Activated T-helper 17 cell treated with anti-CD3 and anti-CD28 coated beads, Interleukin-2, amount 50 U/mL, for 72 hours (primary cell): ENCODE measurements at regions not wholly inside any gene's neighbourhood (a gene's known extent, or its start where the extent isn't known, plus 50 kb on each side); places are given as distances from the start of the nearest gene placed in this dataset.

Experiments
- ATAC-seq: fragments of 150-1000 bp; cut with Tn5 transposase; replicated peaks from 2 replicates; pipeline ENCODE4 v1.10.0; 2021; ENCODE audit warnings: mild to moderate bottlenecking, moderate library complexity
- H3K27ac Mint-ChIP-seq: one replicate; pipeline ENCODE4 v1.8.0; 2022; ENCODE audit warnings: mixed read lengths
- H3K27me3 Mint-ChIP-seq: one replicate; pipeline ENCODE4 v1.8.0; 2022; ENCODE audit warnings: mixed read lengths
- H3K36me3 Mint-ChIP-seq: one replicate; pipeline ENCODE4 v1.8.0; 2022; ENCODE audit warnings: low read depth, mild to moderate bottlenecking, mixed read lengths
- H3K4me1 Mint-ChIP-seq: one replicate; pipeline ENCODE4 v1.8.0; 2022; ENCODE audit warnings: mixed read lengths
- H3K4me3 Mint-ChIP-seq: one replicate; pipeline ENCODE4 v1.8.0; 2022; ENCODE audit warnings: mild to moderate bottlenecking, mixed read lengths
- H3K9me3 Mint-ChIP-seq: one replicate; pipeline ENCODE4 v1.8.0; 2022; ENCODE audit warnings: mixed read lengths

DNA sequence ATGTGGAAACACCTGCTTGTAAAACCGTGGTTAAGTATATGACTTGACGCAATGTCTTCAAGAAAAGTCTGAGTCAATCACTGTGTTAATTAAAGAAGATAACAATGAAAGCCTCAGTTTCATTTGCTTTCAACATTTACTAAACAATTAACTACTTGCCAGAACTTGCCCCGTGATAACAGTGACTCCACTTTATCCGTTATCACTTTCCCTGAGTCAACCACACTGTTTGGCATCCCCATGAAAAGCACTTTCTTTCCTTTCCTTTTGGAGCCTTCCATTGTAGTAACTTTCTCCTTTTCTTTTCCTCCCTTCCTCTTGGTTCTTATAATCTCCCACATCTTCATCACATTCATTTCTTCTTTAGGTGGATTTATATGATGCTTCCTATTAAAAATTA, 435.1 kb upstream of the GOT2 start:
- H3K4me1 Mint-ChIP-seq, result no peaks in the 10 kb centered on the region

GRCh38 chr16:59168461-59169114, 434.5 kb upstream of the GOT2 start:
- Mint-ChIP-seq H3K9me3 (peaks cover under 1% of the 10 kb centered on the region), H3K36me3 (no peaks in the 10 kb centered on the region), H3K4me1 (no peaks in the 10 kb centered on the region), H3K4me3 (no peak overlapping the region), H3K27ac (no peak overlapping the region), H3K27me3 (no peaks in the 10 kb centered on the region)
- no peak for ATAC-seq

More for the DNA sequence above, 435.1 kb upstream of the GOT2 start:
- H3K4me3 Mint-ChIP-seq, result no peak overlapping the region
- peaks cover 3% of the 10 kb centered on the region for H3K9me3 Mint-ChIP-seq
- no peak overlapping the region for H3K27ac Mint-ChIP-seq
- H3K36me3 Mint-ChIP-seq, result no peaks in the 10 kb centered on the region
- H3K27me3 Mint-ChIP-seq, result no peaks in the 10 kb centered on the region
- no peak for ATAC-seq

DNA sequence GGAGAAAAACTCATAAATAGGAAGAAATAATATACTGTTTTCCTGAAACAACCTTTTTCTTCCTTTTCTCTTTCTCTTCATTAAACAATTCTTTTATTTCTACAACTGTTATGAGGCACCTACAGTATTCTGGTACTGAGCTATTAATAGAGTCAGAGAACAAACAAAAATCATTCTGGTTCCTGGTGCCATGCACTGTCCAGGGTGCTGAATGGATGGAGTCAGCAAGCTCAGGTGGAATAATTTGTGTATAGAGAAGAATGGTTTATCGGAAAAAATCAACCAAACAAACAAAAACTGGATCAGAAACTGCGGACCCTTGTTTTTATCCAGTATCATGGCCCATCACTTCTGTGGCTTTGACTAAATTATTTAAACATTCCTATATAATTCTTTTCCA, 430.3 kb upstream of the GOT2 start:
- no peaks in the 10 kb centered on the region for H3K27me3 Mint-ChIP-seq
- no peak overlapping the region for H3K27ac Mint-ChIP-seq
- no peaks in the 10 kb centered on the region for H3K4me1 Mint-ChIP-seq
- ATAC-seq, result no peak
- no peaks in the 10 kb centered on the region for H3K36me3 Mint-ChIP-seq
- H3K9me3 Mint-ChIP-seq, result peaks cover 3% of the 10 kb centered on the region
- H3K4me3 Mint-ChIP-seq, result no peak overlapping the region

DNA sequence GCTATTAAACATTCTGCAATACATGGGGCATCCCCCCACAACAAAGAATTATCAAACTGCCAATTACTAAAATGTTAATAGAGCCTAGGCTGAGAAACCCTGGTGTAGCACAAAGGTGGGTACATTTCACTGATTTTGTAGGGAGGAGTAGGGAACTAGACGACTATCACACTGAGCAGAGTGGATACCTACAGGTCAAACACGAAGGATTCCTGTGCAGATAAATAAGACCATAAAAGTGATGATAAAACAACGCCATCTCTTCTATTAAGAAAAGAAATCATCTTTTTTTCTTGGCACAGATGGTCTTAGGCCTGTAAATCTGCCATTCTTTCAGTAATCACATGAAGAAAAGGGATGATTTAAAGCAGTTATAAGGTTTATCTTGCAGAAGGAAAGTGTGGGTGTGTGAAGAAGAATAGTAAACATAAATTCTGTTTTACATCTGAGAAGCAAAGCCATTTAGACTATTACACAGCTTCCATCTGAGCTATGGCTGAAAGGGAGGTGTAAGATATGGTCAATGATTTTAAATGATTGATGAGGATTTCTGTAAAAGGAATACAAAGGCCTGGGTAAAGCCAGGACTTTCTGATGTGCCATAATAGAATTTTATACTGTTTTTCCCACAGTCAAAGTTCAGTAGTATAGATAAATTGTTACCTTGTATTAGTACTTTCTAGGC, 429.4 kb upstream of the GOT2 start:
- Mint-ChIP-seq H3K36me3 (no peaks in the 10 kb centered on the region), H3K9me3 (peaks cover 3% of the 10 kb centered on the region), H3K4me3 (no peak overlapping the region), H3K4me1 (no peaks in the 10 kb centered on the region), H3K27ac (no peak overlapping the region), H3K27me3 (no peaks in the 10 kb centered on the region)
- no peak for ATAC-seq

GRCh38 chr16:59161679-59162078, 427.6 kb upstream of the GOT2 start:
- Mint-ChIP-seq H3K9me3 (peaks cover 3% of the 10 kb centered on the region), H3K4me1 (no peaks in the 10 kb centered on the region), H3K27me3 (no peaks in the 10 kb centered on the region), H3K4me3 (no peak overlapping the region), H3K36me3 (no peaks in the 10 kb centered on the region), H3K27ac (no peak overlapping the region)
- no peak for ATAC-seq

- H3K27ac Mint-ChIP-seq, result no peak overlapping the region
- H3K4me1 Mint-ChIP-seq, result no peaks in the 10 kb centered on the region
- H3K9me3 Mint-ChIP-seq, result peaks cover 9% of the 10 kb centered on the region
- H3K36me3 Mint-ChIP-seq, result no peaks in the 10 kb centered on the region
- ATAC-seq, result no peak
- H3K4me3 Mint-ChIP-seq, result no peak overlapping the region
- H3K27me3 Mint-ChIP-seq, result no peaks in the 10 kb centered on the region
Measured at GRCh38 chr16:59154295-59154694, 420.2 kb upstream of the GOT2 start.

DNA sequence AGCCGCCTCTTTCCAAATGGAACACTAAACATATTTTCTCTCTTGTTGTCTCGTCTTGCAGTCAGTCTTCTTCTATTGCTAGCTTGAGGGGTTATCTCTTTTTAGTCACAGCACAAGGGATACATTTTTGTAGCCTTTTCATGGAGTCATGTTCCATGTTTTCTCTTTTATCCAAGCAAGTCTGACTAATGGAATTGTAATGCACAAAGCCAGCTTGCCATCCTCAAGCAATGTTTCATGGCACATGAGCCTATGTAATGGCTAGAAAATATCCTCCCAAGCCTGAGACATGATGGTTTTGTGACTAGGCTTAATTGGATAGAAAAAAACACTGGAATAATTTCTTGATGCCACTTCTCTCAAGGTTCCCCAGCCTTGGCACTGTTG, 414.6 kb upstream of the GOT2 start:
- peaks cover 13% of the 10 kb centered on the region for H3K9me3 Mint-ChIP-seq
- no peak overlapping the region for H3K4me3 Mint-ChIP-seq
- no peak overlapping the region for H3K27ac Mint-ChIP-seq
- H3K27me3 Mint-ChIP-seq, result no peaks in the 10 kb centered on the region
- no peaks in the 10 kb centered on the region for H3K36me3 Mint-ChIP-seq
- no peak for ATAC-seq
- no peaks in the 10 kb centered on the region for H3K4me1 Mint-ChIP-seq

DNA sequence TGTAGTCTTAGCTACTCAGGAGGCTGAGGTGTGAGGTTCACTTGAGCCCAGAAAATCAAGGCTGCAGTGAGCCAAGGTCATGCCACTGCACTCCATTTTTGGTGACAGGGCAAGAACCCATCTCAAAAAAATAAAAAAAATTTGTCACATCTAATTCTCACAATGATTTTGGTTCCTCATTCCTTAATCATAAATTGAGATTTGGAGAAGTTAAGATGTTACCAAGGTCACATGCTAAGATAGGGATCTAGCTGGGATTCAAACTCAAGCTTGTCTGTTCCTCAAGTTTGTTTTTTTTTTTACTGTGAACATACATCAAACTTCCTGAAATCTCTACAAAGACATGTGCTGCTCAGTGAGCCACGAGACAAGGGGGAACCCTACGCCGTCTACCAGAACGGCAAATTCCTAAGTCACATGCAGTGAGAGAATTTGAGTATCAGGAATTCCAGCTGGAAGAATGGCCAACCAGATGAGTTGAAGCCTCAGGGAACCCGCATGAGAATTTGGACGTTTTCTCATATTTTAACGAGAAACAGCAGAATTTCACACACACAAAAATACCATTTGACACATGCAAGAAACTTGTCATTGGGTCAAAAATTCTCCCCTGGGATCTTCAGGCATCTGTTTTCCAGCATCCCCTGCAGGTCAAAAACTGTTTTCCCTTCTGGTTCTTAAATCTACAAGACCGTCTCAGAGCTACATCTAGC, 414.1 kb upstream of the GOT2 start:
- Mint-ChIP-seq H3K9me3 (peaks cover 13% of the 10 kb centered on the region), H3K36me3 (no peaks in the 10 kb centered on the region), H3K27ac (no peak overlapping the region), H3K4me3 (no peak overlapping the region), H3K4me1 (no peaks in the 10 kb centered on the region), H3K27me3 (no peaks in the 10 kb centered on the region)
- ATAC-seq, result no peak

DNA sequence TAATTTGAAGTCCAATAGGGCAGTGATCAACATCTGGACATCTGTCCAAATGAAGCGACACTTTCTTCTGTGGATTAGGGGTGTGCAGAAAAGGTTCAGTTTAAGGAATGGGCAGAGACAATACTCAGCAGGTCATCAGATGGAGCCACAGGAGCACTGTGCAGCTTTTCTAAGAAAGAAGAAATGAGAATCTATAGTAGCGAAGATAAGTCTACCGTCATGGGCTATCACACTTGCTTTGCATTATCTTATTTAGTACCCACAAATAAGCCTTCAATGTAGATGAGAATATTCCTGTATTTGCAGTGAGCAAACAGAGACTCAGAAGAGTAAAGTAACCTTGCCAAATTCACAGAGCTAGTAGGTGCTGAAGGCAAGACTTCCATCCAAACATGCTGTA, 412.0 kb upstream of the GOT2 start:
- H3K4me3 Mint-ChIP-seq, result no peak overlapping the region
- H3K27ac Mint-ChIP-seq, result no peak overlapping the region
- ATAC-seq, result no peak

GRCh38 chr16:59144841-59145240, 410.7 kb upstream of the GOT2 start:
- Mint-ChIP-seq H3K27me3 (no peaks in the 10 kb centered on the region), H3K4me3 (no peak overlapping the region), H3K4me1 (no peaks in the 10 kb centered on the region), H3K9me3 (peaks cover 20% of the 10 kb centered on the region), H3K36me3 (no peaks in the 10 kb centered on the region), H3K27ac (no peak overlapping the region)
- no peak for ATAC-seq

More for the DNA sequence above, 412.0 kb upstream of the GOT2 start:
- H3K27me3 Mint-ChIP-seq, result no peaks in the 10 kb centered on the region
- H3K4me1 Mint-ChIP-seq, result no peaks in the 10 kb centered on the region
- no peaks in the 10 kb centered on the region for H3K36me3 Mint-ChIP-seq
- peaks cover 11% of the 10 kb centered on the region for H3K9me3 Mint-ChIP-seq

- no peak for ATAC-seq
- Mint-ChIP-seq H3K9me3 (peaks cover 24% of the 10 kb centered on the region), H3K27me3 (no peaks in the 10 kb centered on the region), H3K27ac (no peak overlapping the region), H3K4me1 (no peaks in the 10 kb centered on the region), H3K36me3 (no peaks in the 10 kb centered on the region), H3K4me3 (no peak overlapping the region)
Measured at GRCh38 chr16:59144326-59144725, 410.2 kb upstream of the GOT2 start.

GRCh38 chr16:59126486-59126885, 392.4 kb upstream of the GOT2 start:
- no peak for ATAC-seq
- no peaks in the 10 kb centered on the region for H3K9me3 Mint-ChIP-seq
- no peaks in the 10 kb centered on the region for H3K27me3 Mint-ChIP-seq

GRCh38 chr16:59124056-59124455, 389.9 kb upstream of the GOT2 start:
- Mint-ChIP-seq H3K27me3 (no peaks in the 10 kb centered on the region), H3K27ac (no peak overlapping the region), H3K4me1 (no peaks in the 10 kb centered on the region), H3K36me3 (no peaks in the 10 kb centered on the region), H3K9me3 (no peaks in the 10 kb centered on the region), H3K4me3 (no peak overlapping the region)
- ATAC-seq, result no peak

More at GRCh38 chr16:59126486-59126885, 392.4 kb upstream of the GOT2 start:
- no peak overlapping the region for H3K4me3 Mint-ChIP-seq
- H3K4me1 Mint-ChIP-seq, result no peaks in the 10 kb centered on the region
- no peak overlapping the region for H3K27ac Mint-ChIP-seq
- H3K36me3 Mint-ChIP-seq, result no peaks in the 10 kb centered on the region

- Mint-ChIP-seq H3K4me1 (no peaks in the 10 kb centered on the region), H3K9me3 (no peaks in the 10 kb centered on the region)
Measured at GRCh38 chr16:59123479-59123878, 389.4 kb upstream of the GOT2 start.

DNA sequence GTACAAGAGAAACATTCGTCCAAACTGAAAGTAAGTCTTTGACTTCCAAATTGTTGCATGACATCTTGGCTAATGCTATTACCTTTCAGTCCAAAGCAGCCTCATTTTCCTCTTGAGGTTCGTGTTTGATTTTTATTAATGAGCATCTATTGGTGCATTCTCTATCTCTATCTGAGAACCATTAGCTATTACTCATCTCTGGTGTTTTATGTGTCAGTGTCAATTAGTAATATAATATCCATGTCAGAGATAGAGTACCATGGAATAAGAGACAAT, 388.1 kb upstream of the GOT2 start:
- no peak for ATAC-seq

More at GRCh38 chr16:59123479-59123878, 389.4 kb upstream of the GOT2 start:
- no peaks in the 10 kb centered on the region for H3K27me3 Mint-ChIP-seq
- ATAC-seq, result no peak
- H3K4me3 Mint-ChIP-seq, result no peak overlapping the region
- no peak overlapping the region for H3K27ac Mint-ChIP-seq
- H3K36me3 Mint-ChIP-seq, result no peaks in the 10 kb centered on the region

More for the DNA sequence above, 388.1 kb upstream of the GOT2 start:
- Mint-ChIP-seq H3K36me3 (no peaks in the 10 kb centered on the region), H3K9me3 (no peaks in the 10 kb centered on the region), H3K4me3 (no peak overlapping the region), H3K4me1 (no peaks in the 10 kb centered on the region), H3K27me3 (no peaks in the 10 kb centered on the region), H3K27ac (no peak overlapping the region)
